ENCODE measurements at regions not wholly inside any gene's neighbourhood (a gene's known extent, or its start where the extent isn't known, plus 50 kb on each side); places are given as distances from the start of the nearest gene placed in this dataset.

- TF ChIP-seq CTCF (IDR thresholded peaks at IDR 0.05) (no peak), POLR2AphosphoS5 (IDR thresholded peaks at IDR 0.05) (no peak), POLR2A (IDR thresholded peaks at IDR 0.05) (no peak)
Observed at GRCh38 chr10:56139405-56139804, 221.7 kb downstream of the ZWINT start.

Measured in prostate gland (tissue), 2 donors.